ENCODE measurements at regions not wholly inside any gene's neighbourhood (a gene's known extent, or its start where the extent isn't known, plus 50 kb on each side); places are given as distances from the start of the nearest gene placed in this dataset.

- no peak for TF ChIP-seq CTCF (IDR thresholded peaks at IDR 0.05 in 4 of 5, conservative IDR thresholded peaks at IDR 0.05 in 1 of 5)
- TF ChIP-seq POLR2A (IDR thresholded peaks at IDR 0.05), result no peak
Observed at GRCh38 chr3:59249004-59249403, 199.2 kb upstream of the CFAP20DC start.

Measured in gastrocnemius medialis (tissue), 4 donors.